ENCODE measurements at regions not wholly inside any gene's neighbourhood (a gene's known extent, or its start where the extent isn't known, plus 50 kb on each side); places are given as distances from the start of the nearest gene placed in this dataset.
"Not testable (repeated sequence)": the region's sequence is repeated elsewhere in the genome, so short reads cannot be mapped to it uniquely, and the experiment has no call there.

GRCh38 chr2:153291718-153292117 is 186.8 kb downstream of the RPRM start:
- H3K27me3 ChIP-seq (ENCODE audit: insufficient read depth, low read length) = no peaks in the 10 kb centered on the region
- no peak overlapping the region for H2AFZ ChIP-seq (ENCODE audit: low read depth, low read length)
- no peak overlapping the region for H3K4me3 ChIP-seq (ENCODE audit: low read length)
- no peaks in the 10 kb centered on the region for H3K4me1 ChIP-seq (ENCODE audit: insufficient read depth, low read length)
- no peaks in the 10 kb centered on the region for H3K9me3 ChIP-seq (ENCODE audit: low read length)
- H3K36me3 ChIP-seq (ENCODE audit: insufficient read depth, low read length) = no peaks in the 10 kb centered on the region

GRCh38 chr2:153287109-153287801 is 191.3 kb downstream of the RPRM start:
- Histone ChIP-seq H3K36me3 (ENCODE audit: insufficient read depth, low read length) (no peaks in the 10 kb centered on the region), H3K4me1 (ENCODE audit: insufficient read depth, low read length) (no peaks in the 10 kb centered on the region), H3K9me3 (ENCODE audit: low read length) (no peaks in the 10 kb centered on the region), H2AFZ (ENCODE audit: low read depth, low read length) (no peak overlapping the region), H3K4me3 (ENCODE audit: low read length) (no peak overlapping the region), H3K27me3 (ENCODE audit: insufficient read depth, low read length) (no peaks in the 10 kb centered on the region)

GRCh38 chr2:153268941-153269461 is 209.6 kb downstream of the RPRM start:
- Histone ChIP-seq H3K27me3 (ENCODE audit: insufficient read depth, low read length) (no peaks in the 10 kb centered on the region), H3K4me3 (ENCODE audit: low read length) (no peak overlapping the region)

GRCh38 chr2:153256876-153257275 is 221.7 kb downstream of the RPRM start:
- H3K27me3 ChIP-seq (ENCODE audit: insufficient read depth, low read length); H3K4me1 ChIP-seq (ENCODE audit: insufficient read depth, low read length); H2AFZ ChIP-seq (ENCODE audit: low read depth, low read length); H3K36me3 ChIP-seq (ENCODE audit: insufficient read depth, low read length); H3K9me3 ChIP-seq (ENCODE audit: low read length); H3K4me3 ChIP-seq (ENCODE audit: low read length): not testable (repeated sequence)

More at GRCh38 chr2:153268941-153269461, 209.6 kb downstream of the RPRM start:
- no peaks in the 10 kb centered on the region for H3K4me1 ChIP-seq (ENCODE audit: insufficient read depth, low read length)
- no peak overlapping the region for H2AFZ ChIP-seq (ENCODE audit: low read depth, low read length)
- H3K9me3 ChIP-seq (ENCODE audit: low read length) = no peaks in the 10 kb centered on the region
- H3K36me3 ChIP-seq (ENCODE audit: insufficient read depth, low read length) = no peaks in the 10 kb centered on the region

GRCh38 chr2:153246636-153247035 is 231.9 kb downstream of the RPRM start:
- H3K27me3 ChIP-seq (ENCODE audit: insufficient read depth, low read length); H3K4me3 ChIP-seq (ENCODE audit: low read length); H3K9me3 ChIP-seq (ENCODE audit: low read length): not testable (repeated sequence)

GRCh38 chr2:153235516-153235915 is 243.0 kb downstream of the RPRM start:
- no peaks in the 10 kb centered on the region for H3K36me3 ChIP-seq (ENCODE audit: insufficient read depth, low read length)
- peaks cover 17% of the 10 kb centered on the region for H3K4me1 ChIP-seq (ENCODE audit: insufficient read depth, low read length)
- no peak overlapping the region for H3K4me3 ChIP-seq (ENCODE audit: low read length)
- H3K9me3 ChIP-seq (ENCODE audit: low read length) = no peaks in the 10 kb centered on the region
- H2AFZ ChIP-seq (ENCODE audit: low read depth, low read length) = no peak overlapping the region
- no peaks in the 10 kb centered on the region for H3K27me3 ChIP-seq (ENCODE audit: insufficient read depth, low read length)

More at GRCh38 chr2:153246636-153247035, 231.9 kb downstream of the RPRM start:
- not testable (repeated sequence) for H3K4me1 ChIP-seq (ENCODE audit: insufficient read depth, low read length); H2AFZ ChIP-seq (ENCODE audit: low read depth, low read length); H3K36me3 ChIP-seq (ENCODE audit: insufficient read depth, low read length)

- Histone ChIP-seq H3K4me3 (ENCODE audit: low read length) (no peak overlapping the region), H3K27me3 (ENCODE audit: insufficient read depth, low read length) (peaks cover 3% of the 10 kb centered on the region), H3K4me1 (ENCODE audit: insufficient read depth, low read length) (peaks cover 17% of the 10 kb centered on the region), H2AFZ (ENCODE audit: low read depth, low read length) (no peak overlapping the region), H3K36me3 (ENCODE audit: insufficient read depth, low read length) (no peaks in the 10 kb centered on the region), H3K9me3 (ENCODE audit: low read length) (no peaks in the 10 kb centered on the region)
Observed at GRCh38 chr2:153232464-153232863, 246.1 kb downstream of the RPRM start.

- Histone ChIP-seq H3K9me3 (ENCODE audit: low read length) (no peaks in the 10 kb centered on the region), H3K36me3 (ENCODE audit: insufficient read depth, low read length) (no peaks in the 10 kb centered on the region), H2AFZ (ENCODE audit: low read depth, low read length) (no peak overlapping the region), H3K27me3 (ENCODE audit: insufficient read depth, low read length) (peaks cover 3% of the 10 kb centered on the region), H3K4me3 (ENCODE audit: low read length) (no peak overlapping the region), H3K4me1 (ENCODE audit: insufficient read depth, low read length) (peaks cover 17% of the 10 kb centered on the region)
Observed at GRCh38 chr2:153230977-153231376, 247.6 kb downstream of the RPRM start.

GRCh38 chr2:153228904-153229303 is 249.7 kb downstream of the RPRM start:
- Histone ChIP-seq H2AFZ (ENCODE audit: low read depth, low read length) (no peak overlapping the region), H3K36me3 (ENCODE audit: insufficient read depth, low read length) (no peaks in the 10 kb centered on the region), H3K9me3 (ENCODE audit: low read length) (no peaks in the 10 kb centered on the region), H3K4me3 (ENCODE audit: low read length) (no peak overlapping the region), H3K4me1 (ENCODE audit: insufficient read depth, low read length) (peaks cover 17% of the 10 kb centered on the region), H3K27me3 (ENCODE audit: insufficient read depth, low read length) (peaks cover 3% of the 10 kb centered on the region)

GRCh38 chr2:153227981-153228380 is 250.6 kb downstream of the RPRM start:
- Histone ChIP-seq H3K36me3 (ENCODE audit: insufficient read depth, low read length) (no peaks in the 10 kb centered on the region), H3K27me3 (ENCODE audit: insufficient read depth, low read length) (peaks cover 3% of the 10 kb centered on the region), H2AFZ (ENCODE audit: low read depth, low read length) (no peak overlapping the region), H3K4me1 (ENCODE audit: insufficient read depth, low read length) (peaks cover 17% of the 10 kb centered on the region), H3K9me3 (ENCODE audit: low read length) (no peaks in the 10 kb centered on the region), H3K4me3 (ENCODE audit: low read length) (no peak overlapping the region)

GRCh38 chr2:153222231-153223165 is 256.1 kb downstream of the RPRM start:
- Histone ChIP-seq H3K36me3 (ENCODE audit: insufficient read depth, low read length) (no peaks in the 10 kb centered on the region), H3K9me3 (ENCODE audit: low read length) (no peaks in the 10 kb centered on the region), H3K27me3 (ENCODE audit: insufficient read depth, low read length) (no peaks in the 10 kb centered on the region), H3K4me1 (ENCODE audit: insufficient read depth, low read length) (no peaks in the 10 kb centered on the region), H3K4me3 (ENCODE audit: low read length) (no peak overlapping the region), H2AFZ (ENCODE audit: low read depth, low read length) (no peak overlapping the region)

GRCh38 chr2:153221506-153221905 is 257.1 kb downstream of the RPRM start:
- Histone ChIP-seq H3K4me3 (ENCODE audit: low read length) (no peak overlapping the region), H2AFZ (ENCODE audit: low read depth, low read length) (no peak overlapping the region), H3K9me3 (ENCODE audit: low read length) (no peaks in the 10 kb centered on the region), H3K27me3 (ENCODE audit: insufficient read depth, low read length) (no peaks in the 10 kb centered on the region), H3K4me1 (ENCODE audit: insufficient read depth, low read length) (no peaks in the 10 kb centered on the region), H3K36me3 (ENCODE audit: insufficient read depth, low read length) (no peaks in the 10 kb centered on the region)

- H3K36me3 ChIP-seq (ENCODE audit: insufficient read depth, low read length) = no peaks in the 10 kb centered on the region
- no peak overlapping the region for H2AFZ ChIP-seq (ENCODE audit: low read depth, low read length)
- no peaks in the 10 kb centered on the region for H3K4me1 ChIP-seq (ENCODE audit: insufficient read depth, low read length)
- no peaks in the 10 kb centered on the region for H3K9me3 ChIP-seq (ENCODE audit: low read length)
- H3K27me3 ChIP-seq (ENCODE audit: insufficient read depth, low read length) = no peaks in the 10 kb centered on the region
- no peak overlapping the region for H3K4me3 ChIP-seq (ENCODE audit: low read length)
Observed at GRCh38 chr2:153221087-153221486, 257.5 kb downstream of the RPRM start.
